Superior temporal gyrus (tissue), 1 donor: ENCODE measurements at regions not wholly inside any gene's neighbourhood (a gene's known extent, or its start where the extent isn't known, plus 50 kb on each side); places are given as distances from the start of the nearest gene placed in this dataset.

Source experiments
- DNase-seq: peaks from one replicate; pipeline ENCODE4 v3.0.0-alpha.2; 2016; ENCODE audit errors: extremely low spot score

GRCh38 chr20:17818187-17818586 is 118.4 kb downstream of the BANF2 start:
- no peak for DNase-seq

DNA sequence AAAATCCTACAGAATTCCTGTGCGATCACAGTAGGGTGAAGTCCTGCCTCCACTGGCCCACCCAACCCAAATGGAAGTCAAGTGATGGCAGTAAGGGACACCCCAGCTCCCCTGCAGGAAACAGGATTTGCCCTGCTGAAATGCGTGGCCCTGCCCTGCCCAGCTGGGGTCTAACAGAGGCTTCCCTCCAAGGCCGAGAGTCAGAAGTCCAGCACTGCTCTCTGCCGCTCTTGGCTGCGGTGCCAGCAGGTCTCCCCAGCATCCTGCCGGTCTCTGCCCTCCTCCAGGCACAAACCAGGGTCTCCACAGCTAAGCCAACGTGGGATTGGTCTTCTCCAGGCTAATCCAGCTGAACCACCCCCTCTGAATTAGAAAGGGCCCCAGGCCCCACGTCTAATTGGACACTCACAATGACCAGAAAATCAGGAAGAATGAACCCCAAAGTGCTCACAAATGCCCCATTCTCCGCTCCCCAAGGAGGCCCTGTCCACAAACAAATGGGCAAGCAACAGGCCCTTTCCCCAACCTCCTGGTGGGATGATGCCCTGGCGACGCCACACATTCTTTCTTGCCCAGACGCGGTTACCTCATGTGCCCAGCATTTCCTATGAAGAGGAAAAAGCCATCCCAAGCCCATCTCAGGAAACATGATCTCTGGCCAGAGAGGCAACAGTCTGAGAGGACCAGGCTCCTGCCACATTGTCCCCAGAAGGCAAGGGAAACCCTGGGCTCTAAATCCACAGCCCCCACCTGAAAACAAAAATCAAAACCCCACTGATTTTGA is 117.2 kb downstream of the BANF2 start:
- no peak for DNase-seq

GRCh38 chr20:17811628-17811965 is 111.8 kb downstream of the BANF2 start:
- no peak for DNase-seq

DNA sequence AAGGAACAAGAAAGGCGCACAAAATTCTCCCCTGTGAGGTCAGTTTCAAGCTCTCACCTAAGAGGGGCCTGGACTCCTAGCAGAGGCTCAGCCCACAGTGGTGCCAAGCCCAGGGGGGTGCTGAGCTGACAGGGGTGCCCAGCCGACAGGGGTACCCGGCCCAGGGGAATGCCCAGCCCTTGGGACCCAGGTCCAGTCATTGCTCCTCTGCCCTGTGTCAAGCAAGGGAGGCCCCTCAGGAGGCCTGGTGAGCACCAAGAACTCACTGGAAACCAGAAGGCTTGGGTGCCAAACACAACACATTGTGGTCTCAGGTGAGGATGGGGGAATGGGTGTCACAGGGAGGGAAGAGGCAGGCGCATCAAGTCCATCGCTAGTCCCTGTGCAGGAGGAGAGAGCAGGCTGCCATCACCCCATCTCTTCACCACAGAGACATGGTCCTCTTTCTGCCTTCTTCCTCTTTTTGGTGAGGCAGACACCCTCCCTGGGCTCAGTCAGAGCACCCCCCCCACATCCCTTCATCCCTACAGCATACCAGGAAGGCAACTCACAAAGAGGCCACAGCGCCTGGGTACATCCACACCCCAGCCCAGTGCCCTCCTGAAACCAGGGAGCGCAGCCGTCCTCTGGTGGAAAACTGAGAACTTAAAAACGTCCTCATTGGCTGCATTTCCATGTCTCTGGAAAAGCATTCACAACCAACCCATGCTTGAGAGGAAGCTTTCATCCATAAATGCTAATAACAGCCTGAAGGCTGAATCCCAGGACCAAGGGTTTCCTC is 111.3 kb downstream of the BANF2 start:
- no peak for DNase-seq

DNA sequence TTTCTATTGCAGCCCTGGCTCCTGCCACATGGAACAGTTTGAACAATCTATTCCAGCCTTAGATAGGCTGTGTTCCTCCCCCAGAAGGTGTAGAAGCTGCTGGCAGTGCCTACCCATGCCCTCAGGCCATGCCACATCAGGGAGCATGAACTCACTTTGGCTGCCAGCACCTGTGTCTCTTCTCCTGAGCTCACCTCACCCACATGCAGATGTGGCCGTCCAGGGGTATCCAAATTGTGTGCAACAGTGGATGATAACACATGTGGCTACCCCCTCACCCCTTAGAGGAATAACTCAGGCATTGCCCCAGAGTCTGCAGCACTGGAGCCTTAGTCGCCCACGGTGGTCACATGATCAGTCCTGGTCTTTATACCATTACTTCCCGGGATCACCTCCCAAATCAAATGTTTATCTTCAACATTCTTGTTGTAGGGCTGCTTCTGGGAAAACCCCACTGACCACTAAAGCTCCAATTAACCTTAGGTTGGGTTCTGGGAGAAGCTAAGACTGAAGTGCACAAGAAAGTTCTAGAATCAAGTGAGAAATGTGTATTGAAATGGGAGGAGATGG is 110.4 kb downstream of the BANF2 start:
- DNase-seq = no peak

DNA sequence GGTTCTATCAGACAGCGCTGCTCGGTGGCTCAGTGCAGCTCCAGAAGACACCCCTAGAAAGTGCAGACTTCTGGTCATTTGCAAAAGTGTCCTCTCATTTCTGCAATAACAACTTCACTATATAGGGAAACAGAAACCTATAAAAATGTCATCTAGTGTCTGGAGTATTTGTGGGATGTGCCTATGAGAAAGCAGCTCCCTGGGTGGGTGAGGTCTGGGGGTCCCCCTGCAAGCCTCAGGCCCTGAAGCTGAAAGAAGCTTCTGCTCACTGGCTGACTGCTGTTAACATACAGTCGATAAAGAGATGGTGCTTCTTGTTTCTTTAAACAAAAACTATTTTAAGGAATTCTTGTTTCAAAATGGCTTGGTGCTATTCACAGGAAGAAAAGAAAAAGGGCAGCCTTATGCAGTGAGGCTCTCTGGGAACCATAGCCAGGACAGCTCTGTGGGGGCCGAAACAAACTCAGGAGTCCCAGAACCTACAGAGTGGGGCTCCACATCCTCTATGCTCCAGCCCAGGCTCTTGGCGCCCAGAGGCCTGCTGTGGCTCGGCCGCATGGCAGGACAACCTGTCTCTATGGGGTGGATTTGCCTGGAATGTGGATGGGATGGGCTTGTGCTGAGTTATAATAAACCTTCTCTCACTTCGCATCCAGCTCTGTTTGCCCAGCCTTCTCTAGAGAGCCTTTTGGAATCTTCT is 109.7 kb downstream of the BANF2 start:
- DNase-seq = no peak

GRCh38 chr20:17808782-17809181 is 109.0 kb downstream of the BANF2 start:
- no peak for DNase-seq

DNA sequence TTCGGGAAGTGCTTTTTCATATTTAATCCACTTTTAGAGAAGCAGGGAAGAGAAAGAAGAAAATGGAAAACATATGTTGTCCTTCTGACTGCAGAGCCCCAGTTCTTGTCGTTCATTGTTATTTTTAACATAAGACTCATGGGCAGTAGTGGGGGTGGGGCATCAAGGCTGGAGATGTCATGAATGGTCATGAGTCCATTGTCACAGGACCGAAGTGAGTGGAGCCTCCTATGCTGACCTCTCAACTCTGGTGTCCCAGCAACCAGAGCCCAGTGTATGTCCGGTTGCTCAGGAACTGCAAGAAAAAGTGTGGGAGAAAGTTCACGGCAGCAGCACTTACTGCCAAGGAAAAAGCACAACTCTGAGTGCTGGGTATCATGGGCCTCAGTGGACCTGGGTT is 108.6 kb downstream of the BANF2 start:
- DNase-seq = no peak

GRCh38 chr20:17807651-17808050 is 107.9 kb downstream of the BANF2 start:
- no peak for DNase-seq

GRCh38 chr20:17806739-17807441 is 107.1 kb downstream of the BANF2 start:
- DNase-seq = no peak

DNA sequence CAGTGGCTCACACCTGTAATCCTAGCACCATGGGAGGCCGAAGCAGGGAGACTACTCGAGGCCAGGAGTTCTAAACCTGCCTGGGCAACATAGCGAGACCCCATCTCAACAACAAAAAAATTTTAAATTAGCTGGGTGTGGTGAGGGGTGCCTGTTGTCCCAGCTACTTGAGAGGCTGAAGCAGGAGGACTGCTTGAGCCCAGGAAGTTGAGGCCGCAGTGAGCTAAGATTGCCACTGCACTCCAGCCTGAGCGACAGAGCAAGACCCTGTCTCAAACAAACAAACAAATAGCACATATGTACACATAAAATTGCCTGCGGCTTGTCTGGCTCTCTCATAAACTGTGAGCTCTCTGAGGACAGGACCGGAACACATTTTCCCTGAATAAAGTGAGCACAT is 106.3 kb downstream of the BANF2 start:
- no peak for DNase-seq

- no peak for DNase-seq
Observed at GRCh38 chr20:17803765-17804164, 104.0 kb downstream of the BANF2 start.

GRCh38 chr20:17799575-17800227 is 99.9 kb downstream of the BANF2 start:
- no peak for DNase-seq

GRCh38 chr20:17798601-17799000 is 98.8 kb downstream of the BANF2 start:
- DNase-seq = no peak

DNA sequence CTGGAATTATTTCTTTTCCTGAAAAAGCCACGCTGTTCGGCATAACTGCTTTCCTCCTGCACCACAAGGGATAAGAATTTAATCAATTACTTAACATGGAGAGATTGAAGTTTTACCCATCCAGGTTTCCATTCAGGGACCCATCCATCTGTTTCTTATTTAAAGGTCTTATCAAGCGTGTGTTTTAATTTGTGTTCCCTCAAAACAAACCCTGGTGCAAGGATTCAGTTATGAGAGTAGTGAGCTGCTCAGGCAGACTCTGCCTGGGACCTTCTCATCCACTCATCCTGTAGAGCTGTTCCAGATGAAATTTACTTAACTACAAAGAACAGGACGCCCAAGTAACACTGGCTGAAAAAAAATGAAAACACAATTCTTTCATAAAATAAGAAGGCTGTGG is 97.8 kb downstream of the BANF2 start:
- no peak for DNase-seq

GRCh38 chr20:17797161-17797560 is 97.4 kb downstream of the BANF2 start:
- DNase-seq = no peak

DNA sequence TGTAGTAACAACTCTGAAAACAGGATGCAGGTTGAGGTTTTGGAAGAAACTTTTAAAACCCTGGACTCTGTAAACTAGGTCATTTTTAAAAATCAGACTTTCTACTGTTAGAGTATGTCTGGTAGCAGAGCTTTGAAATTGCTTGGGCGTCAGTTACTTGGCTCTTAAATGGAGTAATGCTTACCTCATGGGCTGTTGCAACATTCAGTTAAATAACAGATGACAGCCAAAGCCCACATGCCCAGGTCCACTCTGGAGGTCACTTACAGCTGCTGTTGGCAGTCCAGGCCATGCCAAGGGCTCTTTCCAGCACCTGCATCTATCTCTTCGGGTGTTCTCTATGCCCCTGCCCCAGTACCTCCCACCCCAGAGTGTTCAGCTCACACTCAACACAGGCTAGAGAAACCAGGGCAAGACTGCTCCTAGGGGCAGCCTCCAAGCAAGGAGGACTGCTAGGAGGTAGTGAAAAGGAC is 96.4 kb downstream of the BANF2 start:
- no peak for DNase-seq

GRCh38 chr20:17795501-17796071 is 95.8 kb downstream of the BANF2 start:
- DNase-seq = no peak

GRCh38 chr20:17795003-17795402 is 95.2 kb downstream of the BANF2 start:
- DNase-seq = no peak

DNA sequence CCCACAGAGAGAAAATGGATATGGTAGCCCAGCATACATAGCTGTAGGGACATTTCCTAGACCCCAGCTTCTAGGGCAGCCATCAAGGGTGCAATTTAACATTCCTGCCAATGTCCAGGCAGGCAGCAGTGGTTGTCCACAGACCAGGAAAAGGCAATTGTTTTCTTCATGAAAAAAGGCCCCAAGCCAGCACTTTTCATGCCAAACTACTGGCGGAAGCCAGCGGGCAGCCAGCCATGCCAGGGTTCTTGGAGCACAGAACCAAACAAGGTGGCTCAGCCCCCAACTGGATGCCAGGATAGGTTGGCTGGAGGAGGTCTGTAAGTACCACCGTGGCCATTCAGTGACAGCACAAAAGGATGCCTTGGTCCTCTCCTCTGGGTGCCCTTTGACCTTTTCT is 94.6 kb downstream of the BANF2 start:
- peak; percentile 50 for DNase-seq

- DNase-seq = no peak
Observed at GRCh38 chr20:17793986-17794385, 94.2 kb downstream of the BANF2 start.
